T1000 (cell line): ENCODE measurements at regions not wholly inside any gene's neighbourhood (a gene's known extent, or its start where the extent isn't known, plus 50 kb on each side); places are given as distances from the start of the nearest gene placed in this dataset.
"Not testable (repeated sequence)": the region's sequence is repeated elsewhere in the genome, so short reads cannot be mapped to it uniquely, and the experiment has no call there.

Source experiments
- DNase-seq: peaks from one replicate; lab custom pipeline; 2025; ENCODE audit warnings: mixed read lengths; lab: John Stamatoyannopoulos, UW

DNA sequence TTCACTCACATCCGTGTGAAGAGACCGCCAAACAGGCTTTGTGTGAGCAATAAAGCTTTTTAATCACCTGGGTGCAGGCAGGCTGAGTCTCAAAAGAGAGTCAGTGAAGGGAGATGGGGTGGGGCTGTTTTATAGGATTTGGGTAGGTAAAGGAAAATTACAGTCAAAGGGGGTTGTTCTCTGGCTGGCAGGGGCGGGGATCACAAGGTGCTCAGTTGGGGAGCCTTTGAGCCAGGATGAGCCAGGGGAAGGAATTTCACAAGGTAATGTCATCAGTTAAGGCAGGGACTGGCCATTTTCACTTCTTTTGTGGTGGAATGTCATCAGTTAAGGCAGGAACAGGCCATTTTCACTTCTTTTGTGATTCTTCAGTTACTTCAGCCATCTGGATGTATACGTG lies 210.3 kb upstream of the ELL2 start:
- not testable (repeated sequence) for DNase-seq

DNA sequence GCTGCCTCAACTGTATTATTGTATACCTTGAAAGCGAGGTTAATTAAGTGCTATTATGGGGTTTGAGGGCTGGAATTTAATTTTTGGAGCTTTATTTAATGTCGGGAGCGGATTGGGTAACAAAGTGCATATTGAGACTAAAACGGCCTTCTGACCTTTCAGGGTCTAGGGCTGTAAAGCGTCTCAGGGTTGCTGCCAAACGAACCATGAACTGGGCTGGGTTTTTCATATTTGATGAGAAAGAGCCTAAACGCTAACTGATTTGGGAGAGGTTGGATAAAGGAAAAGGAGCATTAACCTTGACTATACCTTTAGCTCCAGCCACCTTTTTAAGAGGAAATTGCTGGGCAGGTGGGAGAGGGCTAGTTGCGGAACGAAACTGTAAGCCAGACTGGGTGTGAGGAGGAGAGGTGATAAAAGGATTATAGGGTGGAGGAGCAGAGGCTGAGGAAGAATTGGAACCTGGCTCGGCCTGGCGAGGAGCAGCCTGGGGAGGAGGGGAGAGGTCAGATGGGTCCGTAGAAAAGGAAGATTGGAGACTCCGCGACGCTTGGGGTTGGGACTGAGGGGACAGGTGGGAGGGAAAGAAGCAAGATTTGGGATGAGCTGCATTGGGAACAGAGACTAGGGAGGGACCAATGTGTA lies 209.0 kb upstream of the ELL2 start:
- DNase-seq = not testable (repeated sequence)

DNA sequence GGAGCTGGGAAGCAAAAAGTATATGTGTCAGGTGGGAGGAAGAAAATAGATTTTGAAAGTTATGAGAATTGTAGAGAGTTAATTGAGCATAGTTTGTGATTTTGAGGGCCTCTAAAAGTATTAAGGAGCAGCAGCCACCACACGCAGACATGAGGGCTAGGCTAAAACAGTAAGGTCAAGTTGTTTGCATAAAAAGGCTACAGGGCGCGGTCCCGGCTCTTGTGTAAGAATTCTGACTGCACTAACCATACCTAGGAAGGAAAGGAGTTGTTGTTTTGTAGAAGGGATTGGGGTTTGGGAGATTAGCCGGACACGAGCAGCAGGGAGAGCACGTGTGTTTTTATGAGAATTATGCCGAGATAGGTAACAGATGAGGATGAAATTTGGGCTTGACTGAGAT lies 207.2 kb upstream of the ELL2 start:
- not testable (repeated sequence) for DNase-seq

DNA sequence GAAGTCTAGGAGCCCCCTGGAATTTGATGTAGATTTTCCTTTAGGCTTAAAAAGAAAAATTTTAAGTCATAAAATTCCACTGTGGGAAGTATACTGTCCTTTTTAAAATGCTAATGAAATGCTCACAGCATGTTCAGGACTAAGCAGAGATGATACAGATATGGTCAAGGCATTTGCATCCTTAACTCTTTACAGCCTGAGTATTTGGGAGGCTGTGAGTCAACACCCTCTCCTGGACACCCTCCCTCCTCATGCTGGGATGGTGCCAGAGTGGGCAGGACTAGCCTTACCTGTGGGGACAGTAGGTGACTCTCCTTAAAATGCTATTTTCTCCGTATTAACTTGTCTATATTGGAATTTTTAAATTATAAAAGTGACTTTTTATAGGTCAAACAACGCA lies 197.4 kb upstream of the ELL2 start:
- DNase-seq = no peak

DNA sequence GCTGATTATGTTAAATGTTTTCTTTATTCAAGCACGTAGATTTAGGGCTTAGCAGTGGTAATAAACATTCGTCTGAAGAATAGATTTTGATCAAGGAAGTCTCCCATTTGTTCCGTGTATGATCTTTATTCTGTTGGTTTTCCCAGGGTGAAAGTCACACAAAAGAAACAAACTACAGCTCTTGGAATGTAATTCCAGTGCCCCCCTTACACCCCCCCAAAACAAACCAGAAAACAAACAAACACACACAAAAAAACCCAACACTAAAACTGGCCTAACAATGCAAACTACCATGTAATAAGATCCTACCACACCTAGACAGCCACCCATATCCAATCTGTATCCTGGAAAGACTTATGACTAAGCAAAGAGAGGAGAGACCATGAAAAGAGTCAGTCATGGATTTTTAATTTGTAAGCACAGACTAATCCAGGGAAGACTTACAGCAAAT lies 196.2 kb upstream of the ELL2 start:
- no peak for DNase-seq

DNA sequence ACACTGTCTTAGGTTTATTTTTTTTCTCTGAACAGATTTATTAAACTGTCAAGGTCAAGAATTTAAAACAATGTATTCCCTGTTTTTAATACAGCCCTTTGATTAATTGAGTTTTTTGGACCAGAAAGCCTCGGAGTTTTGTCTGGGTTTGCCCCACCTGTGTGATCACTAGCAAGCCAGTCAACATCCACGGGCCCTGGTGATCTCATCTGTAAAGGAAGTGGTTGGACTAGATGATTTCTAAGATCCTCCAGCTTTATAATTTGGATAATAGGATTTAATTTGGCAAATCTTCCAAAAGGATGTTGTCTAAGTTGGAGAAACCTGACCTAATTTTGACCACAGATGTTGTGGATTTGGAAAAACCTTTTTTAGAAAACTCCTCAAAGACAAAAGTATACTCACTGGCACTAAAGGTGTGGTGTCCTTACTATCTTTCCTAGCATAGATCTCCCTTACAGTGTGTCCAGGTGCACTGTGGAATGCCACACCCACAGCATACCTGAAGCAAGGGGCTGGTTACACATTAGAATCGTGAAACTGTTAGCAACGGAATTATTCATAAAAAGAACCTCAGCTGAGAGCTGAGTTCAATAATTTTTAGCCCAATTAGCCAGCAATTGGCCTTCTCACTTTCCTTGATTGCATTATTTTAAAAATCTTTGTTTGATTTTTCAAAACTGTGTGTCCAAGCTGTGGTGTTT lies 195.6 kb upstream of the ELL2 start:
- no peak for DNase-seq

DNA sequence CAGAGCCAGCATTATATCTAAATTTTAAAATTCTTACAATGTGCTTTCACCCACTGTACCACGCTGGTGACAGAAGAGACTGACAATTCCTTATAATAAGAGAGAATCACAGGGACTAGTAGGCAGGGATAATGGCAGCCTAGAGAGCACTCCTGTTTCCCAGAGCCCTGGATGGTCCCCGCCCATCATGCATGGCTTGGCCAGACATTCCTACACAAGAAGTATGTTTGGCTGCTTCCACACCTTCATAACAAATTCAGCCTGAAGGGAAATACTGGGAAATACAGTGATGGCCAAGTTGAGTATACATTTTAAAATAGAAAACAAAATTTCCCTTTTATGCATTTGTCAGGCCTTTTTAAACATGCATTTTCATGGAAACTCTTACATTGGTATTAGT lies 193.5 kb upstream of the ELL2 start:
- DNase-seq = no peak

DNA sequence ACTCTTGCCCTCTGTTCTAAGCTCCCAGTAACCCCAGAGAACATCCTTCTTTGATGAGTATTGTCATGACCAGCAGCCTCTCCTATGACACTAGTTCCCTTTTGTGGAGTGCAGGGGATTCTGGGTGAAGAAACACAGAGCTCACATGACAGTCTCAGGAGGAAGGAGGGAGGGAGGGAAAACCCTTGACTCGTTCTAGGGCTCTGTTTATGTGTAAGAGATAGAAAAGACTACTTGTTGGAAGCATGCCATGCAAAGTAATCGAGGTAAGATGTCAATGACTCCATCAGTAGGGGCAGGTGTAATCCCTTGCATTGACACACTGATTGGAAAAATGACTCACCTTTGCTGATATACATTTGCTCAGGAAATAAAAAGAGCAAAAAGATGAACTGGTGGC lies 190.2 kb upstream of the ELL2 start:
- no peak for DNase-seq

DNA sequence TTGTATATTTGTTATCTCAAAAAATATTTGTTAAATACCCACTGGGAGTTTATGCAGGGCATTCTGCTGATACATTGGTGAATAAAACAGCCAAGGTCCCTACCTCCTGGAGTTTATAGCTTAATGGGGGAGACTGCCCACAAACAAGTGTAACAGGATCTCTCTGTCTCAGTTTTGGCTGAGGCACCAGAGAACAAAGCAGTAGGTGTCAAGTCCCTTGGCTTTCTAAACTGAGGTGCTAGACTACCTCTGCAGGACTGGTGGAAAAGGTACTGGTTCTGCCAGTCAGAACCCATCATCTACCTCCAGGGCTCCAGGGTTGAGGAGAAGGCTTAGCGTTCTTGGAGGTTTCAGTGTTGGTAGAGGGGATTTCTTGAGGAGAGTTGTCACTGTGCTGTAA lies 188.4 kb upstream of the ELL2 start:
- no peak for DNase-seq

DNA sequence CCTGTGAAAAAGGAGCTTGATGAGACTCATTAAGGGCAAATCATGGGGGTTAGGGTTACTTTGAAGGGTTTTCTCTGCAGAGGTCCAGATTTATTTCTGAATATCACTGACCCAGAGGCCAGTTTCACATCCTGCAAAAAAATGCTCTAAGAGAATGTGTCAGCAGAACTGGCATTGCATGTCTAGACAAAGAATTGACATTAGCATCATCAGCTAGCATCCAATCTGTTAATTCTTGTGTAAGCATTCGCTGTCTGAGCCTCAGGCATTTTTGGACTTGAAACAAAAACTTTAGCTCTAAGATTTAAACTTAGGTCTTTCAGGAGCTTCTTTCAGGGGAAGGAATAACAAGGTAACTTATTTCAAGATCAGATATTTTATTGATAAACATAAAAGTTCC lies 187.9 kb upstream of the ELL2 start:
- no peak for DNase-seq

DNA sequence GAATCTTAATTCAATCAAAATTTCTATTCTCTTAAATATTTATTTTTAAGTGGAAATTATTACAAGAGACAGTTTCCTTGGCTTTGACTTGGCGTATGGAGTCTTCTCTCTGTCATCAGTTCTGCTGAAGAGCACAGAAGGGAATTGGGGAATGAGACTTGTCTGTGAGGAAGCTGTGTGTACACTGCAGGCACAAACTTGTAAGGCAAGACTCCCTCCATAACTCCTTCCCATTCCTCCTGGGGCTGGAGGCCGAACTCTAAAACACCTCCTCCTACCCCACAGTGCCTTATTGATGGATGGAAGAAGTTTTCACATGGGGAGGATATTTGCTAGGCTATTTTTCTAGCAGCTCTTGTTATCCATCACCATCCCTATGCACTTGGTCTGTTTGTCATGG lies 187.4 kb upstream of the ELL2 start:
- DNase-seq = no peak

DNA sequence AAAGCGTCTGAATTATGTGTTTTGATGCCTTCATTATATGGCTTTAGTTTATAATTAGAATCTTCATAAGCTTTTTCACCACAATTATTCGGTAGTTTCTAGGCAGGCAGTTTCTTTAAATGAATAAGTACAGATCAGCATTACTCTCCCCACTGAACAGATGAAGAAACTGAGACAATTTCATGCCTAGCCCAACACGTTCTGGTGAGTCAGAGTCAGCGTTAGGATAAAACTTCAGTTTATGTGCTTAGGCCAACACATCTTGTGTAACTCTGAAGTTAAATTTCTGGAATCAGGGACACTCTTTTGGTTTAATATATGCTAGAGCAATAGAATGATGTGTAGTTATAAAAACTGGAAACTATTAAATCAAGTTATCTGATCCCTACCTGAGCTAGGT lies 186.7 kb upstream of the ELL2 start:
- no peak for DNase-seq

DNA sequence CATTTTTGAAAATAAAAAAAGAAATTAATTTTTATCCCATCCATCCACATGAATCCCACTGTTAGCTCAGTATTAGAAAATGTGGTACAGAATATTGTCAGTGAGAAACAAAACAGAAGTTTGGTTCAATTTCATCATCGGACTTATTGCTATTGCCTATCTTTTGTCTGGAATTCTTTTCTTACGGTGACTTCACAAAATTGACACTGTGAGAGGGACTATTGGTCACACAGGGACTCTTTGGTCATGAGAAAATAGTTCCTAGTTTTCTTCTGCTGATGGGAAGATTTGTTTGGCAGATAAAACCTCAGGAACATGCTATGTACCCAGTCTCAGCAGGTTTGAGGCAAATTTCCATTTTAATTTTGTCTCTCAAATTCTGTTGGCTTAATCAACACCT lies 186.2 kb upstream of the ELL2 start:
- no peak for DNase-seq

DNA sequence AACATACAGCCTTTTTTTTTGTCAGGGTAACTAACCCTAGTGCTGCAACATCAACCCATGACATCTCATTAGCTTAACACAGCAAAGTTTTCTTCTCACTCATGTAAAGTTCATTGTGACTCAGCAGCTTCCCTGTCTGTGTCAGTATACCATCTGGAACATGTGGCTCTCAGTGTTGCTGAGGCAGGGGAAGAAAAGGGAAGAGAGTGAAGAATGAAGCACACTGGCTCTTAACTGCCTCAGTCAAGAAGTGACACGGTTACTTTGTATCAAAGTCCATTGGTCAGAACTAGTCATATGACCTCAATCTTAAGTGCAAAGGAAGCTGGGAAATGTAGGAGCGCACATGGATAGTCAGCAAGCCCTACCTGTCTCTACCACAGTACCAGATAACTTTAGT lies 185.0 kb upstream of the ELL2 start:
- DNase-seq = no peak

DNA sequence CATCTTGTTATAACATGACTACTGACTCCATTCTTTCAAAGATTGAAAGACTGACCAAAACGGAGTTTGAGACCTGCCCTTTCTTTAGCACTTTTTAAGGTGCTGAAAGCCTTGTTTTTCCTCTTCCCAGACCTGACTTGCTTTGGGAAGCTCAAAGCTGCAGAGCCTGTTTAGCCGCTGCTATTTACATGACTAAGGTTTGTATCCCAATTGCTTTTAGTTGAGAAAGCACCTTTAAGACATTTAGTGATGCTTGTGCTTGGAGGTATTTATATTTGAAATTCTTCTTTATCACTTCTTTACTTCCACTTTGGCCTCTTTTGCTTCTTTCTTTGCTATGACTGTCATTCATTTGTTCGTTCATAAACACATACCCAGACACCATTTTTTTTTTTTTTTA lies 182.6 kb upstream of the ELL2 start:
- no peak for DNase-seq

DNA sequence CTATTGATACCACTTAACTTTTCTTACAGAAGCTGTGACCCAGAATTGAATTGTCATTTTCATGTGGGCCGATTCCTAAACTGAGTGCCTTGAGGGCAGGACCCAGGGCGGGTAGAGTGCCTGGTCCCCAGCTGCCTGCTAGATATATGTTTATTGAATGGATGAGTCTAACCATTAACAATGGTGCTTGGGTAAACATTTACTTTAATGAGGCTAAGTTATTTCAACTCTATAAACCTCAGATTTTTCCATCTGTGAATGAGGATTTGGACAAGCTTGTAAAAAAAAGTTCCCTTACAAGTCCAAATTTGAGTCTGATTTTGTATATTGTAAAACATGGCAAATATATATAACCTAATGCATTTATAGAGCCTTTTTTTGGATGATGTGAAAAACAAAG lies 181.8 kb upstream of the ELL2 start:
- DNase-seq = no peak

DNA sequence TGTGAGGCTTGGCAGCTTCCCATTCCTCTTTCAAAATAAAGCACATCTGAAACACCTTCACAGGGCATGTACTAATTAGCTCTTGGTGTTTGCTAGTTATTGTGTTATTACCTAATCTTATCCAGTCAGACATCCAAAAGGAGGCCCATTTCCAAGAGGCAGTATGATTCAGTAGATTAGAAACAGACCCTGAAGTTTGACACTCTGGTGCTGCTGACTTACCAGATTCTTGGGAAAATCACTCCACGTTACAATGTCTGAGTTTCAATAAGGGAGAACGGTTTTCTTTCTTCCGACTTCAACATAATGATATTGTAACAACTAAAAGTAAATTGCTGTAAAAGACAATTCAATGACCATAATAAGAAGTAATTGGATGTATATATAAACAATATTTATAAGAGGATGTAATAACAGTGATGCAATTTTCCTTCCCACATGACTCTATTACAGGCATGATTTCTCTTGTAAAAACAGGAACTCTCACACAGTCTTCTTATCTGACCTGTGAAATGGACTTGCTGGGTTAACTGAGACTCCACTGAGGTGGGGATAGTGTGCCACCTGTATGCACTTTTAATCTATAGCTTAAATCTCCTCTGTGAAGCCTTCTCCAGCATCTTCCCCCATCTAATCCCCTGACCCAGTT lies 181.3 kb upstream of the ELL2 start:
- DNase-seq = no peak

DNA sequence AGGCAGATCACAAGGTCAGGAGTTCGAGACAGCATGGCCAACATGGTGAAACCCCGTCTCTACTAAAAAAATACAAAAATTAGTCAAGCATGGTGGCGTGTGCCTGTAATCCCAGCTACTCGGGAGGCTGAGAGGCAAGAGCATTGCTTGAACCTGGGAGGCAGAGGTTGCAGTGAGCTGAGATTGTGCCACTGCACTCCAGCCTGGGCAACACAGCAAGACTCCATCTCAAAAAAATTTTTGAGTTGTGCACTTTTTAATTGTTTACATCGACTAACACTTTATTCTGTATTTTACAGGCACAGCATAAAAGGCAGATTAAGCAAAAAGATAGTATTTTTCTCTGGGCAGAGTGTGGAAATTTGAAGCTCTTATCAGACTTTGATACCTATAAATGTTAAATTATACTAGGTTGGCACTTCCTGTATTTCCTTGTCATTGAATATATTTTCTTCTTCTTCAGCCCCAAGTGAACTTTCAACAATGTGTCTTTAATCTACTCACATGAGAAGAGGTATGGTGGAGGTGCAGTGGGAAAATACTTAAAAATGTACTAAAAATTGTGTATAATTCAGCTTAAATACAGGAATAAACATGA lies 180.6 kb upstream of the ELL2 start:
- no peak for DNase-seq

DNA sequence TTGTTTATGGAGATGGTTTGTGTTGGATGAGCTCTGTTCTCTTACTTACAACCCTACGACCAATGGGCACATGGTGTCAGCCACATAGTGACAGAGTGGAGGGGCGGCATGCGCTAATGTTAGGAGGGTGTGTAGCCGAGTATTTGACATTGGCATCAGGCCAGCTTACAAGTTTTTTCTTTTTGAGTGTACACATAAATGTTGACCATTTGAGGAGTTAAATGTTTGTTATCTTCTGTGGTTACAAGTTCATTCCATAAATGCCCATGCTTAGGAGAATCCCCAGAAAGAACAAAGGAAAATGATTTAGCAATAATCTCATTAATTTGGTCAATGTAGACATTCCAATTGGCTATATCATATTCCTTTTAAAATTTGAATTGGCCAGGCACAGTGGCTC lies 180.1 kb upstream of the ELL2 start:
- DNase-seq = no peak

DNA sequence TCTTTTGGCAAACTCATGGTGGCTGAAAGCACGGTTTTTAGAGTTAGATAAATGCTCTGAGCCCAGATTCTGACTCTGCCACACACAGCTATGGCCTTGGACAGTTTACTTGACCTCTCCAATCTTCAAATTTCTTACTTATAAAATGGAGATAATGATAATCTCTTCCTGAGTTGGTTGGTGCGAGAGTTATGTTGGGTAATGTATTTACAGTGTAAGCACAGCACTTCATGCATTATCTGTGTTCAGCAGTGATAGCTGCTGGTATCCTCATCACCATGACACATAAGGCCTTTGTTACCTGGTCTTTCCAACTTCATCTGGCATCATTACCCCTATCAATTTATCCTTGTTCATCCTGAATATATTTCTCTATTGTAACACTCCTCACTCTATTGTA lies 178.8 kb upstream of the ELL2 start:
- DNase-seq = no peak

DNA sequence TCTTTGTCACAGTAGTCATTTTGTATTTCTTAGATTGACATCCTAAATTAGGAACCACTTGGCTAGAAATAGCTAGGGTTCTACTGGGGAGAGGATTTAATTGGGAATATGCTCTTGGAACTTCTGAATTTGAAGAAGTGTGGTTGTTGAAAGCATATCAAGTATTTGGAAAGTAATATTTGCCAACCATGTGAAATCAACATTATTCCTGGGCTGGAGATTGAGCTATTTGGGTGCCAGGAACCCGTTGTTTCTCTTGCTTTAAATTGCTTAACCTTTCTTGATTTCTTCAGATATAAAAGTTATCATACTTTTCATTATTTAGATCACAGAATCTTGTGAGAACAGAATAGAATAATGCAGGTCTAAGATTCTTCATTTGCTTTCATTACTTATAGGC lies 178.4 kb upstream of the ELL2 start:
- DNase-seq = no peak

DNA sequence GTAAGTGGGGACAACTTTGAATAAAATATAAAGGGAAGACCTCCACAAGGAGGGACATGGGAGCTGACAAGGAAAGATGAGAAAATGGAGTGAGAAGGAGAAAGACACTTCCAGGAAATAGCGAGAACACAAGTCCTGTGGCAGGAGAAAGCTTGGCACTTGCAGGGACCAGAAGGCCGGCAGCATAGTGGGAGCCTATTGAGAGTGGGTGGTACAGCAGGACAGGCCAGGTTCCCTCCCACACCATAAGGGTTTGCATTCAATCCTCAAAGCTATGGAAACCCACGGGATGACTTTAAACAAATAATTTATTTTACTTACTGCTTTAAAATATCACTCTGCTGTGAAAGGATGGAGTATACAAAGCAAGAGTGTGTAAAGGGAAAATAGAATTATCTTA lies 173.2 kb upstream of the ELL2 start:
- no peak for DNase-seq
